Activated naive CD4-positive, alpha-beta T cell (primary cell): ENCODE measurements at regions not wholly inside any gene's neighbourhood (a gene's known extent, or its start where the extent isn't known, plus 50 kb on each side); places are given as distances from the start of the nearest gene placed in this dataset.

Experiments used
- DNase-seq, 4 experiments: peaks; one replicate each; lab custom pipeline; 2025; lab: John Stamatoyannopoulos, UW

- DNase-seq, result no peak
Measured at GRCh38 chr15:93485438-93486327, 396.7 kb upstream of the RGMA start.

- no peak for DNase-seq
Measured at GRCh38 chr15:93483923-93484322, 394.9 kb upstream of the RGMA start.

GRCh38 chr15:93482731-93483130 is 393.7 kb upstream of the RGMA start:
- DNase-seq, result no peak

GRCh38 chr15:93479715-93480114 is 390.7 kb upstream of the RGMA start:
- no peak for DNase-seq

GRCh38 chr15:93478947-93479346 is 389.9 kb upstream of the RGMA start:
- no peak for DNase-seq

GRCh38 chr15:93477721-93478120 is 388.7 kb upstream of the RGMA start:
- no peak for DNase-seq

GRCh38 chr15:93477188-93477587 is 388.2 kb upstream of the RGMA start:
- no peak for DNase-seq

GRCh38 chr15:93476491-93477177 is 387.6 kb upstream of the RGMA start:
- no peak for DNase-seq

GRCh38 chr15:93474728-93475127 is 385.7 kb upstream of the RGMA start:
- no peak for DNase-seq

GRCh38 chr15:93469994-93470393 is 381.0 kb upstream of the RGMA start:
- no peak for DNase-seq

GRCh38 chr15:93467337-93467736 is 378.3 kb upstream of the RGMA start:
- DNase-seq, result no peak

- no peak for DNase-seq
Measured at GRCh38 chr15:93466380-93466779, 377.4 kb upstream of the RGMA start.

- DNase-seq, result no peak
Measured at GRCh38 chr15:93462690-93463089, 373.7 kb upstream of the RGMA start.

- DNase-seq, result no peak
Measured at GRCh38 chr15:93460717-93461116, 371.7 kb upstream of the RGMA start.

- DNase-seq, result no peak
Measured at GRCh38 chr15:93459396-93459795, 370.4 kb upstream of the RGMA start.

- DNase-seq, result no peak
Measured at GRCh38 chr15:93458597-93458996, 369.6 kb upstream of the RGMA start.

GRCh38 chr15:93454788-93455187 is 365.8 kb upstream of the RGMA start:
- no peak for DNase-seq

- DNase-seq, result no peak
Measured at GRCh38 chr15:93452537-93453211, 363.7 kb upstream of the RGMA start.

GRCh38 chr15:93451822-93452221 is 362.8 kb upstream of the RGMA start:
- no peak for DNase-seq

GRCh38 chr15:93451265-93451664 is 362.3 kb upstream of the RGMA start:
- no peak for DNase-seq

GRCh38 chr15:93449798-93450197 is 360.8 kb upstream of the RGMA start:
- DNase-seq, result no peak

GRCh38 chr15:93438310-93438709 is 349.3 kb upstream of the RGMA start:
- no peak for DNase-seq

- DNase-seq, result no peak
Measured at GRCh38 chr15:93432474-93432873, 343.5 kb upstream of the RGMA start.
